Thoracic aorta (tissue), 2 donors: ENCODE measurements at regions not wholly inside any gene's neighbourhood (a gene's known extent, or its start where the extent isn't known, plus 50 kb on each side); places are given as distances from the start of the nearest gene placed in this dataset.

Experiments used
- ATAC-seq: fragments of 150-250 bp; one replicate; pipeline ENCODE4 v1.8.0; 2017; ENCODE audit warnings: low read depth; ENCODE audit not compliant: insufficient number of reproducible peaks, low FRiP score
- DNase-seq: peaks from one replicate; pipeline ENCODE4 v3.0.0-alpha.2; 2020; ENCODE audit warnings: low spot score
- H3K27ac ChIP-seq, 2 donors: fragments of 200-600 bp; sonication (generic); 1 replicate in 1 of 2; 2 replicates in 1 of 2; pipeline ENCODE4 v1.5.1; 2016; ENCODE audit warnings: mild to moderate bottlenecking in 2 of 2, moderate library complexity in 2 of 2
- H3K27me3 ChIP-seq: fragments of 200-600 bp; sonication (generic); replicated peaks from 2 replicates; pipeline ENCODE4 v1.6.0; 2016; ENCODE audit warnings: mild to moderate bottlenecking; ENCODE audit not compliant: insufficient read depth
- H3K36me3 ChIP-seq: fragments of 200-600 bp; sonication (generic); one replicate; pipeline ENCODE4 v1.5.1; 2016
- H3K4me1 ChIP-seq, 2 donors: fragments of 200-600 bp; sonication (generic); 1 replicate in 1 of 2; 2 replicates in 1 of 2; pipeline versions ENCODE4 v1.5.1 to v1.6.0; 2016; ENCODE audit warnings: low read depth in 2 of 2, mild to moderate bottlenecking in 1 of 2; ENCODE audit not compliant: control insufficient read depth in 1 of 2
- H3K4me3 ChIP-seq: fragments of 200-600 bp; sonication (generic); 2 replicates; pipeline ENCODE4 v1.5.1; 2016; ENCODE audit warnings: mild to moderate bottlenecking
- H3K9me3 ChIP-seq: fragments of 200-600 bp; sonication (generic); 2 replicates; pipeline ENCODE4 v1.5.1; 2016
- CTCF ChIP-seq: fragments of 200-600 bp; sonication (generic); IDR thresholded peaks from one replicate; pipeline ENCODE4 v1.5.1; 2019; ENCODE audit warnings: antibody characterized with exemption

GRCh38 chr16:65497571-65497970 is 375.7 kb upstream of the CDH11 start:
- no peak overlapping the region for H3K27ac ChIP-seq
- no peaks in the 10 kb centered on the region for H3K4me1 ChIP-seq
- ATAC-seq = no peak
- H3K27me3 ChIP-seq = no peaks in the 10 kb centered on the region
- no peak for DNase-seq
- H3K9me3 ChIP-seq = no peaks in the 10 kb centered on the region
- no peak for TF ChIP-seq CTCF
- H3K4me3 ChIP-seq = no peak overlapping the region
- H3K36me3 ChIP-seq = no peaks in the 10 kb centered on the region

GRCh38 chr16:65495106-65495505 is 373.2 kb upstream of the CDH11 start:
- Histone ChIP-seq H3K36me3 (no peaks in the 10 kb centered on the region), H3K9me3 (no peaks in the 10 kb centered on the region), H3K27me3 (no peaks in the 10 kb centered on the region), H3K27ac (no peak overlapping the region), H3K4me1 (no peaks in the 10 kb centered on the region), H3K4me3 (no peak overlapping the region)
- DNase-seq (no peak), ATAC-seq (no peak)
- no peak for TF ChIP-seq CTCF

- Histone ChIP-seq H3K27ac (no peak overlapping the region), H3K4me3 (no peak overlapping the region), H3K27me3 (no peaks in the 10 kb centered on the region), H3K36me3 (no peaks in the 10 kb centered on the region), H3K4me1 (no peaks in the 10 kb centered on the region), H3K9me3 (no peaks in the 10 kb centered on the region)
- DNase-seq = no peak
- ATAC-seq = no peak
- TF ChIP-seq CTCF = no peak
Observed at GRCh38 chr16:65494609-65495008, 372.7 kb upstream of the CDH11 start.

- DNase-seq (no peak), ATAC-seq (no peak)
- H3K27ac ChIP-seq = no peak overlapping the region
Observed at GRCh38 chr16:65494080-65494479, 372.2 kb upstream of the CDH11 start.

GRCh38 chr16:65490286-65490685 is 368.4 kb upstream of the CDH11 start:
- ATAC-seq = no peak

More at GRCh38 chr16:65494080-65494479, 372.2 kb upstream of the CDH11 start:
- H3K4me1 ChIP-seq = no peaks in the 10 kb centered on the region
- no peak for TF ChIP-seq CTCF
- H3K27me3 ChIP-seq = no peaks in the 10 kb centered on the region
- H3K9me3 ChIP-seq = no peaks in the 10 kb centered on the region
- no peak overlapping the region for H3K4me3 ChIP-seq
- no peaks in the 10 kb centered on the region for H3K36me3 ChIP-seq

More at GRCh38 chr16:65490286-65490685, 368.4 kb upstream of the CDH11 start:
- no peak for DNase-seq
- Histone ChIP-seq H3K4me3 (no peak overlapping the region), H3K27me3 (no peaks in the 10 kb centered on the region), H3K36me3 (no peaks in the 10 kb centered on the region), H3K9me3 (no peaks in the 10 kb centered on the region), H3K4me1 (no peaks in the 10 kb centered on the region), H3K27ac (no peak overlapping the region)
- no peak for TF ChIP-seq CTCF
